Omental fat pad (tissue), 3 donors: ENCODE measurements at regions not wholly inside any gene's neighbourhood (a gene's known extent, or its start where the extent isn't known, plus 50 kb on each side); places are given as distances from the start of the nearest gene placed in this dataset.
A peak's percentile ranks its signal among the peaks of the same experiment; 100 is the strongest.

ENCODE experiments used
- ATAC-seq: fragments of 150-250 bp; one replicate; pipeline ENCODE4 v1.9.1; 2016; ENCODE audit warnings: mild to moderate bottlenecking, moderate library complexity; ENCODE audit not compliant: low FRiP score
- DNase-seq: peaks from one replicate; pipeline ENCODE4 v3.0.0-alpha.2; 2019; ENCODE audit warnings: low spot score
- CTCF ChIP-seq, 3 donors: fragments of 450-650 bp; IDR thresholded peaks; one replicate each; pipeline ENCODE4 v1.5.1; 2016 to 2017; ENCODE audit warnings: antibody characterized with exemption in 3 of 3, mild to moderate bottlenecking in 3 of 3, moderate library complexity in 2 of 3

GRCh38 chrX:34879886-34880285 lies 62.7 kb upstream of the FAM47B start:
- ATAC-seq, result no peak
- no peak for DNase-seq
- TF ChIP-seq CTCF (IDR thresholded peaks at IDR 0.05), result no peak

- DNase-seq (no peak), ATAC-seq (no peak)
- no peak for TF ChIP-seq CTCF (IDR thresholded peaks at IDR 0.05)
These were observed 61.9 kb upstream of the FAM47B start for GRCh38 chrX:34880656-34881055.

- TF ChIP-seq CTCF (IDR thresholded peaks at IDR 0.05), result no peak
- DNase-seq (no peak), ATAC-seq (no peak)
These were observed 60.9 kb upstream of the FAM47B start for GRCh38 chrX:34881671-34882070.

- ATAC-seq (peak; percentile 75), DNase-seq (no peak)
- no peak for TF ChIP-seq CTCF (IDR thresholded peaks at IDR 0.05)
These were observed 57.8 kb upstream of the FAM47B start for GRCh38 chrX:34884817-34885216.

GRCh38 chrX:34886011-34886410 lies 56.6 kb upstream of the FAM47B start:
- no peak for DNase-seq
- ATAC-seq, result no peak
- TF ChIP-seq CTCF (IDR thresholded peaks at IDR 0.05), result no peak

GRCh38 chrX:34891391-34891790 lies 51.2 kb upstream of the FAM47B start:
- ATAC-seq (no peak), DNase-seq (no peak)
- no peak for TF ChIP-seq CTCF (IDR thresholded peaks at IDR 0.05)
